Keratinocyte (primary cell): ENCODE measurements at regions not wholly inside any gene's neighbourhood (a gene's known extent, or its start where the extent isn't known, plus 50 kb on each side); places are given as distances from the start of the nearest gene placed in this dataset.

ENCODE experiments used
- CTCF ChIP-seq, 3 experiments: IDR thresholded peaks in 1 of 3; conservative IDR thresholded peaks in 1 of 3; optimal IDR thresholded peaks in 1 of 3; 2 replicates in 2 of 3; 3 replicates in 1 of 3; pipeline versions ENCODE3 to v1.5.1; 2011; ENCODE audit warnings: low read length in 3 of 3, mild to moderate bottlenecking in 3 of 3, moderate library complexity in 2 of 3, control low read depth in 1 of 3, inconsistent platforms in 1 of 3; ENCODE audit not compliant: insufficient read depth in 2 of 3; ENCODE audit errors: extremely low read depth in 1 of 3
- EZH2 ChIP-seq: IDR thresholded peaks from one replicate; pipeline ENCODE4 v1.6.1; 2012; ENCODE audit warnings: inconsistent platforms, mild to moderate bottlenecking, low read length, moderate library complexity

- TF ChIP-seq EZH2 (no peak), CTCF (optimal IDR thresholded peaks at IDR 0.05 in 1 of 3, IDR thresholded peaks at IDR 0.05 in 1 of 3, conservative IDR thresholded peaks at IDR 0.05 in 1 of 3; ENCODE audit: extremely low read depth in 1 of 3, insufficient read depth in 2 of 3, low read length in 3 of 3) (no peak)
These were observed 127.6 kb downstream of the SLC25A47 start for GRCh38 chr14:100450736-100451135.
